ENCODE measurements at regions not wholly inside any gene's neighbourhood (a gene's known extent, or its start where the extent isn't known, plus 50 kb on each side); places are given as distances from the start of the nearest gene placed in this dataset.
"Not testable (repeated sequence)": the region's sequence is repeated elsewhere in the genome, so short reads cannot be mapped to it uniquely, and the experiment has no call there.

GRCh38 chr14:29982171-29982570 is 54.5 kb upstream of the PRKD1 start:
- no peak for DNase-seq

- no peak for DNase-seq
These were observed 55.3 kb upstream of the PRKD1 start for GRCh38 chr14:29982993-29983392.

- DNase-seq, result not testable (repeated sequence)
These were observed 62.8 kb upstream of the PRKD1 start for GRCh38 chr14:29990344-29990857.

GRCh38 chr14:29990993-29991392 is 63.3 kb upstream of the PRKD1 start:
- DNase-seq, result no peak

GRCh38 chr14:29993143-29993542 is 65.5 kb upstream of the PRKD1 start:
- no peak for DNase-seq

GRCh38 chr14:29999013-29999539 is 71.4 kb upstream of the PRKD1 start:
- no peak for DNase-seq

GRCh38 chr14:30002859-30003258 is 75.2 kb upstream of the PRKD1 start:
- no peak for DNase-seq

GRCh38 chr14:30005114-30005808 is 77.6 kb upstream of the PRKD1 start:
- no peak for DNase-seq

- DNase-seq, result no peak
These were observed 79.0 kb upstream of the PRKD1 start for GRCh38 chr14:30006695-30007094.

- no peak for DNase-seq
These were observed 87.8 kb upstream of the PRKD1 start for GRCh38 chr14:30015489-30015888.

- no peak for DNase-seq
These were observed 88.4 kb upstream of the PRKD1 start for GRCh38 chr14:30016002-30016401.

GRCh38 chr14:30017370-30017993 is 89.8 kb upstream of the PRKD1 start:
- DNase-seq, result no peak

- DNase-seq, result no peak
These were observed 92.6 kb upstream of the PRKD1 start for GRCh38 chr14:30020271-30020670.

GRCh38 chr14:30020687-30021086 is 93.0 kb upstream of the PRKD1 start:
- no peak for DNase-seq

- not testable (repeated sequence) for DNase-seq
These were observed 95.7 kb upstream of the PRKD1 start for GRCh38 chr14:30023350-30023749.

- DNase-seq, result no peak
These were observed 106.5 kb upstream of the PRKD1 start for GRCh38 chr14:30034152-30034551.

GRCh38 chr14:30035361-30035760 is 107.7 kb upstream of the PRKD1 start:
- DNase-seq, result no peak

- no peak for DNase-seq
These were observed 118.1 kb upstream of the PRKD1 start for GRCh38 chr14:30045720-30046119.

- DNase-seq, result no peak
These were observed 125.5 kb upstream of the PRKD1 start for GRCh38 chr14:30053103-30053502.

- DNase-seq, result no peak
These were observed 126.6 kb upstream of the PRKD1 start for GRCh38 chr14:30054201-30054600.

GRCh38 chr14:30058401-30058800 is 130.8 kb upstream of the PRKD1 start:
- DNase-seq, result no peak

GRCh38 chr14:30063746-30064145 is 136.1 kb upstream of the PRKD1 start:
- no peak for DNase-seq

GRCh38 chr14:30064454-30064853 is 136.8 kb upstream of the PRKD1 start:
- DNase-seq, result no peak

GRCh38 chr14:30069536-30069935 is 141.9 kb upstream of the PRKD1 start:
- no peak for DNase-seq
